RKO (cell line): ENCODE measurements at regions not wholly inside any gene's neighbourhood (a gene's known extent, or its start where the extent isn't known, plus 50 kb on each side); places are given as distances from the start of the nearest gene placed in this dataset.

Experiments
- DNase-seq: peaks from one replicate; pipeline ENCODE4 v3.0.0-alpha.2; 2016; ENCODE audit warnings: low spot score

- no peak for DNase-seq
These were observed 75.8 kb downstream of the CCDC34 start for GRCh38 chr11:27287205-27287604.

- DNase-seq, result no peak
These were observed 77.3 kb downstream of the CCDC34 start for GRCh38 chr11:27285761-27286160.

- DNase-seq, result no peak
These were observed 80.2 kb downstream of the CCDC34 start for GRCh38 chr11:27282806-27283205.

- no peak for DNase-seq
These were observed 81.0 kb downstream of the CCDC34 start for GRCh38 chr11:27281740-27282590.

GRCh38 chr11:27281276-27281675, 81.7 kb downstream of the CCDC34 start:
- DNase-seq, result no peak

GRCh38 chr11:27280140-27280539, 82.9 kb downstream of the CCDC34 start:
- DNase-seq, result no peak

- DNase-seq, result no peak
These were observed 83.6 kb downstream of the CCDC34 start for GRCh38 chr11:27279460-27279859.

- no peak for DNase-seq
These were observed 85.2 kb downstream of the CCDC34 start for GRCh38 chr11:27277843-27278242.

GRCh38 chr11:27276141-27276540, 86.9 kb downstream of the CCDC34 start:
- DNase-seq, result no peak

- DNase-seq, result no peak
These were observed 88.1 kb downstream of the CCDC34 start for GRCh38 chr11:27274854-27275395.

GRCh38 chr11:27266125-27266524, 96.9 kb downstream of the CCDC34 start:
- no peak for DNase-seq

GRCh38 chr11:27263986-27264385, 99.0 kb downstream of the CCDC34 start:
- no peak for DNase-seq

GRCh38 chr11:27263046-27263445, 100.0 kb downstream of the CCDC34 start:
- DNase-seq, result no peak

GRCh38 chr11:27255447-27255828, 107.6 kb downstream of the CCDC34 start:
- DNase-seq, result no peak

GRCh38 chr11:27254744-27255446, 108.1 kb downstream of the CCDC34 start:
- DNase-seq, result no peak

GRCh38 chr11:27253224-27253623, 109.8 kb downstream of the CCDC34 start:
- DNase-seq, result no peak

GRCh38 chr11:27250867-27251665, 111.9 kb downstream of the CCDC34 start:
- DNase-seq, result no peak

GRCh38 chr11:27248576-27249509, 114.2 kb downstream of the CCDC34 start:
- no peak for DNase-seq

- DNase-seq, result no peak
These were observed 115.4 kb downstream of the CCDC34 start for GRCh38 chr11:27247660-27248059.

- DNase-seq, result no peak
These were observed 116.1 kb downstream of the CCDC34 start for GRCh38 chr11:27246925-27247324.

GRCh38 chr11:27244900-27245299, 118.1 kb downstream of the CCDC34 start:
- no peak for DNase-seq
